ENCODE measurements at regions not wholly inside any gene's neighbourhood (a gene's known extent, or its start where the extent isn't known, plus 50 kb on each side); places are given as distances from the start of the nearest gene placed in this dataset.

- Histone ChIP-seq H3K9me3 (ENCODE audit: insufficient read depth in 2 of 2, low read depth in 1 of 2, low read length in 1 of 2) (no peaks in the 10 kb centered on the region), H2BK15ac (ENCODE audit: low read length) (no peak overlapping the region), H2BK20ac (ENCODE audit: low read length) (no peak overlapping the region), H3K27me3 (replicated peaks in 1 of 4; ENCODE audit: control insufficient read depth in 3 of 4, extremely low read depth in 1 of 4, insufficient read depth in 3 of 4, low read length in 3 of 4) (no peaks in the 10 kb centered on the region), H4K8ac (ENCODE audit: extremely low read depth, insufficient read depth, low read length) (no peak overlapping the region), H3K36me3 (ENCODE audit: control insufficient read depth in 2 of 4, insufficient read depth in 4 of 4, low read length in 3 of 4) (no peaks in the 10 kb centered on the region), H3K9ac (replicated peaks in 1 of 4; ENCODE audit: extremely low read depth in 1 of 4, low read depth in 3 of 4, low read length in 3 of 4) (no peak overlapping the region), H3K79me1 (ENCODE audit: low read depth, low read length) (no peaks in the 10 kb centered on the region), H3K4me1 (replicated peaks in 1 of 4; ENCODE audit: control insufficient read depth in 3 of 4, insufficient read depth in 4 of 4, low read length in 3 of 4) (no peaks in the 10 kb centered on the region), H4K20me1 (replicated peaks in 1 of 2; ENCODE audit: control insufficient read depth in 1 of 2, insufficient read depth in 2 of 2, low read length in 2 of 2) (no peaks in the 10 kb centered on the region), H3K56ac (replicated peaks; ENCODE audit: insufficient read length, low read depth, low read length) (no peak overlapping the region), H2AK5ac (ENCODE audit: low read depth, low read length) (no peak overlapping the region), H3K23me2 (ENCODE audit: low read depth, low read length) (no peaks in the 10 kb centered on the region; the same call in 1 of the 2 replicates), H2AFZ (ENCODE audit: low read length) (no peak overlapping the region), H3K79me2 (ENCODE audit: control insufficient read depth in 1 of 2, insufficient read depth in 2 of 2, low read length in 2 of 2) (no peaks in the 10 kb centered on the region), H3K27ac (ENCODE audit: low read depth, low read length) (no peak overlapping the region), H2BK120ac (replicated peaks; ENCODE audit: low read depth, low read length) (no peak overlapping the region), H2BK5ac (ENCODE audit: low read depth, low read length) (no peak overlapping the region), H2BK12ac (ENCODE audit: low read depth, low read length) (no peak overlapping the region), H3K14ac (ENCODE audit: insufficient read length) (no peak overlapping the region), H3K4me2 (ENCODE audit: insufficient read depth in 1 of 2, low read depth in 2 of 2, low read length in 2 of 2) (no peak overlapping the region), H3K4ac (replicated peaks; ENCODE audit: insufficient read length, low read depth, low read length) (no peak overlapping the region), H3K23ac (ENCODE audit: insufficient read length) (no peak overlapping the region), H4K91ac (replicated peaks; ENCODE audit: insufficient read length, low read length) (no peak overlapping the region), H3K4me3 (ENCODE audit: extremely low read depth in 1 of 4, insufficient read depth in 2 of 4, low read depth in 3 of 4, low read length in 4 of 4) (no peak overlapping the region), H4K5ac (ENCODE audit: insufficient read length, low read depth, low read length) (no peak overlapping the region), H3K18ac (ENCODE audit: extremely low read depth, low read length) (no peak overlapping the region)
- TF ChIP-seq ZNF274 (IDR thresholded peaks at IDR 0.05; ENCODE audit: borderline replicate concordance, extremely low read depth, low read length) (no peak), RFX5 (IDR thresholded peaks at IDR 0.05; ENCODE audit: borderline replicate concordance, low read depth, low read length) (no peak), YY1 (IDR thresholded peaks at IDR 0.05; ENCODE audit: low read depth, low read length) (no peak), KDM4A (IDR thresholded peaks at IDR 0.05; ENCODE audit: low read depth, low read length, severe bottlenecking) (no peak), JUND (IDR thresholded peaks at IDR 0.05; ENCODE audit: low read length) (no peak), JUN (IDR thresholded peaks at IDR 0.05; ENCODE audit: low read depth, low read length) (no peak), SP4 (IDR thresholded peaks at IDR 0.05; ENCODE audit: low read length) (no peak), CHD2 (IDR thresholded peaks at IDR 0.05; ENCODE audit: low read length) (no peak), CBX8 (IDR thresholded peaks at IDR 0.05; ENCODE audit: borderline replicate concordance, low read depth, low read length) (no peak), BCL11A (IDR thresholded peaks at IDR 0.05; ENCODE audit: low read depth in 2 of 2, low read length in 2 of 2) (no peak), HDAC6 (IDR thresholded peaks at IDR 0.05; ENCODE audit: low read depth, low read length) (no peak), SP2 (IDR thresholded peaks at IDR 0.05; ENCODE audit: low read length) (no peak)
- FAIRE-seq = no peak
- POLR2A ChIA-PET (ENCODE audit: partially characterized antibody) = no interaction called here
- CTCF ChIA-PET (ENCODE audit: partially characterized antibody) = interaction anchor here (2.1 kb wide), 1 partner anchor 9 kb away, joined by 5 read pairs; no protein-coding TSS in a partner anchor
- 87% methylated on average over 2 of the region's 2 CpGs; no CpG with 5 or more reads in 1 of the 2 experiments for WGBS, 2 experiments (ENCODE audit: extremely low coverage in 1 of 2, insufficient coverage in 1 of 2, insufficient read length in 1 of 2, insufficient replicate concordance in 2 of 2, low coverage in 1 of 2, low lambda C conversion rate in 2 of 2, missing lambda C conversion rate in 1 of 2)
- DNase-seq (ENCODE audit: low read depth in 1 of 2, low spot score in 2 of 2) = no peak
Measured at GRCh38 chr6:145204301-145204700, 531.0 kb downstream of the EPM2A start.

Data from H1 (cell line).